Calu3 (cell line): ENCODE measurements at regions not wholly inside any gene's neighbourhood (a gene's known extent, or its start where the extent isn't known, plus 50 kb on each side); places are given as distances from the start of the nearest gene placed in this dataset.

Experiments used
- BruUV-seq: library from RNA; stranded (reverse); fragments of 400-500 nt; replicated peaks from 2 replicates; lab custom pipeline; 2021; lab: Mats Ljungman, UMichigan
- CTCF ChIA-PET: fragments of 300-600 bp; sonication (Branson Sonifier 250); formaldehyde crosslinking; loops from one replicate; lab custom pipeline; 2022; ENCODE audit warnings: antibody characterized with exemption; lab: Charles Lee
- DNase-seq: peaks from one replicate; pipeline ENCODE4 v3.0.0; 2022
- H3K27ac Mint-ChIP-seq: one replicate; pipeline ENCODE4 v1.8.0; 2022; ENCODE audit warnings: mixed read lengths; ENCODE audit not compliant: unreplicated experiment
- H3K27me3 Mint-ChIP-seq: one replicate; pipeline ENCODE4 v1.8.0; 2022; ENCODE audit warnings: mixed read lengths; ENCODE audit not compliant: unreplicated experiment
- H3K36me3 Mint-ChIP-seq: one replicate; pipeline ENCODE4 v1.8.0; 2022; ENCODE audit warnings: mild to moderate bottlenecking, moderate library complexity, mixed read lengths; ENCODE audit not compliant: insufficient read depth, unreplicated experiment
- H3K4me1 Mint-ChIP-seq: one replicate; pipeline ENCODE4 v1.8.0; 2022; ENCODE audit warnings: mild to moderate bottlenecking, low read depth, mixed read lengths; ENCODE audit not compliant: unreplicated experiment
- H3K4me3 Mint-ChIP-seq: one replicate; pipeline ENCODE4 v1.8.0; 2022; ENCODE audit warnings: mild to moderate bottlenecking, low read depth, moderate library complexity, mixed read lengths; ENCODE audit not compliant: unreplicated experiment
- H3K9me3 Mint-ChIP-seq: one replicate; pipeline ENCODE4 v1.8.0; 2022; ENCODE audit warnings: low read depth, mixed read lengths; ENCODE audit not compliant: unreplicated experiment
- CTCF ChIP-seq: fragments of 200-600 bp; IDR thresholded peaks from one replicate; pipeline ENCODE4 v1.8.0; 2022; ENCODE audit warnings: antibody characterized with exemption; ENCODE audit not compliant: unreplicated experiment
- intact Hi-C: fragments of 100-400 bp; cut with micrococcal nuclease; formaldehyde crosslinking; loops from one replicate; pipeline ENCODE4 v1.10.0; 2022; ENCODE audit not compliant: unreplicated experiment

- Mint-ChIP-seq H3K27me3 (no peaks in the 10 kb centered on the region), H3K4me1 (no peaks in the 10 kb centered on the region), H3K36me3 (no peaks in the 10 kb centered on the region), H3K27ac (no peak overlapping the region), H3K9me3 (peaks cover 8% of the 10 kb centered on the region), H3K4me3 (no peak overlapping the region)
- no peak for DNase-seq
- TF ChIP-seq CTCF: no peak
- CTCF ChIA-PET: no interaction called here
- intact Hi-C loops: no loop called here
- no TSS peak for BruUV-seq
These were observed 182.8 kb upstream of the STK17B start for GRCh38 chr2:196354186-196354585.

GRCh38 chr2:196356332-196356731 is 185.0 kb upstream of the STK17B start:
- intact Hi-C loops: no loop called here
- H3K4me1 Mint-ChIP-seq: no peaks in the 10 kb centered on the region
- peaks cover 8% of the 10 kb centered on the region for H3K9me3 Mint-ChIP-seq
- no peak for DNase-seq
- CTCF ChIA-PET: no interaction called here
- H3K27ac Mint-ChIP-seq: no peak overlapping the region
- BruUV-seq: no TSS peak
- H3K27me3 Mint-ChIP-seq: no peaks in the 10 kb centered on the region
- no peak overlapping the region for H3K4me3 Mint-ChIP-seq
- no peaks in the 10 kb centered on the region for H3K36me3 Mint-ChIP-seq
- no peak for TF ChIP-seq CTCF

GRCh38 chr2:196360650-196361049 is 189.3 kb upstream of the STK17B start:
- no peak for TF ChIP-seq CTCF
- Mint-ChIP-seq H3K36me3 (no peaks in the 10 kb centered on the region), H3K27me3 (no peaks in the 10 kb centered on the region), H3K9me3 (peaks cover 2% of the 10 kb centered on the region), H3K4me3 (no peak overlapping the region), H3K27ac (no peak overlapping the region), H3K4me1 (no peaks in the 10 kb centered on the region)
- CTCF ChIA-PET: no interaction called here
- BruUV-seq: no TSS peak
- intact Hi-C loops: no loop called here
- no peak for DNase-seq

GRCh38 chr2:196361606-196362326 is 190.4 kb upstream of the STK17B start:
- no peak overlapping the region for H3K27ac Mint-ChIP-seq
- intact Hi-C loops: no loop called here
- CTCF ChIA-PET: no interaction called here

More at GRCh38 chr2:196361606-196362326, 190.4 kb upstream of the STK17B start:
- H3K4me1 Mint-ChIP-seq: no peaks in the 10 kb centered on the region
- TF ChIP-seq CTCF: no peak
- H3K36me3 Mint-ChIP-seq: no peaks in the 10 kb centered on the region
- BruUV-seq: no TSS peak
- H3K4me3 Mint-ChIP-seq: no peak overlapping the region
- DNase-seq: no peak
- H3K9me3 Mint-ChIP-seq: no peaks in the 10 kb centered on the region
- H3K27me3 Mint-ChIP-seq: no peaks in the 10 kb centered on the region
